NAMALWA (cell line): ENCODE measurements at regions not wholly inside any gene's neighbourhood (a gene's known extent, or its start where the extent isn't known, plus 50 kb on each side); places are given as distances from the start of the nearest gene placed in this dataset.
"Not testable (repeated sequence)": the region's sequence is repeated elsewhere in the genome, so short reads cannot be mapped to it uniquely, and the experiment has no call there.

Experiments used
- DNase-seq: peaks from one replicate; pipeline ENCODE4 v3.0.0-alpha.2; 2015; ENCODE audit warnings: low spot score

DNA sequence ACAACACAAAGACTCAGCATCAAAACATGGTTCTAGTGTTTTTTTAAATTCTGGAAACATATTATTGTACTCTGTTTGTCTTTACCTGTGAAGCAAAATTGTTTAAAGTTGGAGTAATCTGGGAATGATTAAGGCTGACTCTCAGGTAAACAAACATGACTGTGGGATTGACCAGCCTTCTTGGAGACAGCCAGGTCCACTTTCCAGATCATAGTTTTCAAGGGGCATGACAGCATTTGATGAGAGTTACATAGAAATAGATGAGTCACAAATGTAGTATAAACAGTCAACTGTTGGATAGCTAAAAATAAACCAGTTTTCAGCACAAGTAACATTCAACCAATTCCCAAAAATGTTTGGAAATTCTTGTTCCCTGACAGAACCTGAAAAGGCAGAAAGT, 1680.9 kb downstream of the OLFM4 start:
- DNase-seq: no peak

- DNase-seq: peak; percentile 15
Measured at GRCh38 chr13:54733639-54734038, 1705.0 kb downstream of the OLFM4 start.

- DNase-seq: not testable (repeated sequence)
Measured at GRCh38 chr13:54737211-54737610, 1708.6 kb downstream of the OLFM4 start.

DNA sequence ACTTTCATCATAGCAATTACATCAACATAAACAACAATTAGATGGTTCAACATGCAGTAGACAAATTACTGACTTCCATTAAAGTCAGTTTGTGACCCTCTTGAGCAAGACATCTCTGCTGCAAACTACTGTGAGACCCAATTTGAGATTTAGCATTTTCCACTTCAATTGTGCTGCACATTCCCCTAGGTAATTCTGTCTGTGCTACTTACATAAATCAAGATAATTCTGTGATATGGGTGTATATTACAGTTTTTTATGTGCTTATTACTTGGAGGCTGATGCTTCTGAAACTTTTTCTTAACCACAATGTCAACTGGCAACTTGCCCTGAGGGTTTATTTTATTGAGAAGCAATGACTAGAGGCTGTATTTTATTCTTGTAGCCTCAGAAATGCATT, 1714.4 kb downstream of the OLFM4 start:
- no peak for DNase-seq

DNA sequence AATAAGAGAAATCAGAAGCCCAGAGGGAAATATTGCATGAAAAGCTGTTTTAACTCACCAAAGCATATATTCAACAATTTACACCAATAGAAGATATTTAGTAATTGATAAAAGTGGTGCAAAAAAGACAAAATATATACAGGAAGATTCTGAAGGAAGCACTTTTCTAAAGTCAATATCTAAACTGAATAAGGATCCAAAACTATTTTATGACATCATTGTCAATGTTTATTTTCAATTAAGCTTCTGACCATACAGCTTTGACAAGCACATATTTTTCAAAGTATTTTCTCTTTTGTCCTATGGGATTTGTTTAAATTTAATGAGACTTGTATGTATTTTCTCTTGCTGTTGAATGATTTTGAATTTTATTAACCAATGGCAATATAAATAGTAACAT, 1716.1 kb downstream of the OLFM4 start:
- no peak for DNase-seq

GRCh38 chr13:54750521-54750920, 1721.9 kb downstream of the OLFM4 start:
- DNase-seq: no peak

DNA sequence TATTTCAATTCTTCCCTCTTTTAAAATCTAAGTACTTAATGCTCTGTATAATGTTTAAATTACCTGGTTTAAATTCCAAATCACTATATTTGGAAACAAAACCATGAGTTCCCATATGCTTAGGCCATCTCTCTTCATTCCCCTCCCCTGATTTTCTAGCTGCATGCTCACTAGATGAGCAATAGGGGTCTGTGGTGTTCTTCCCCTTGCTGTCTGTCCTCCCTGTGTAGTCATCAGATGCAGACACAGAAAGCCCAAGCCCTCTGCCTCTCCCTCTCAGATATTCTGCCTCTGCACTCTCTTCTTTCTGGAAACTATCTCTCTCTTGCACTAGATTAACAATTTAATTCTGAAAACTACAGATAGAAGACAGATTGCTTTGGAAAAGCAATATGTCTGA, 1730.2 kb downstream of the OLFM4 start:
- DNase-seq: no peak

DNA sequence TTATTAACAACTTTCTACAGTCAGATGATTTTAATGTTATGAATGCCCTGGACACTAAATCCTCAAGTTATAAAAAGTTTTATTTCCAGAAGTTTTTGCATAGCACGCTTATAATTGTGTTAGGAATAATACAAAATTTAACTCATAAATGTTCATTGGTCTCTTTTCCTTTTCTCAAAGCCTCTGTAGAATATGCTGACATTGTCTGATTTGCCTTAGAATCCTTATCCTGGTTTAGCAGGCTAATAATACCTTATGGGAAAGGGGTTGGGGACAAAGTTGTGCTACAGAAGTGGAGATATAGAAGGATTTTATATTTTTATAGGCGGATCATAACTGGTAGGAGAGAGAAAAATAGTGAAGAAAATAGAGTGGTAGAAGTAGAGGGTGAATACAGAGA, 1739.6 kb downstream of the OLFM4 start:
- DNase-seq: no peak

DNA sequence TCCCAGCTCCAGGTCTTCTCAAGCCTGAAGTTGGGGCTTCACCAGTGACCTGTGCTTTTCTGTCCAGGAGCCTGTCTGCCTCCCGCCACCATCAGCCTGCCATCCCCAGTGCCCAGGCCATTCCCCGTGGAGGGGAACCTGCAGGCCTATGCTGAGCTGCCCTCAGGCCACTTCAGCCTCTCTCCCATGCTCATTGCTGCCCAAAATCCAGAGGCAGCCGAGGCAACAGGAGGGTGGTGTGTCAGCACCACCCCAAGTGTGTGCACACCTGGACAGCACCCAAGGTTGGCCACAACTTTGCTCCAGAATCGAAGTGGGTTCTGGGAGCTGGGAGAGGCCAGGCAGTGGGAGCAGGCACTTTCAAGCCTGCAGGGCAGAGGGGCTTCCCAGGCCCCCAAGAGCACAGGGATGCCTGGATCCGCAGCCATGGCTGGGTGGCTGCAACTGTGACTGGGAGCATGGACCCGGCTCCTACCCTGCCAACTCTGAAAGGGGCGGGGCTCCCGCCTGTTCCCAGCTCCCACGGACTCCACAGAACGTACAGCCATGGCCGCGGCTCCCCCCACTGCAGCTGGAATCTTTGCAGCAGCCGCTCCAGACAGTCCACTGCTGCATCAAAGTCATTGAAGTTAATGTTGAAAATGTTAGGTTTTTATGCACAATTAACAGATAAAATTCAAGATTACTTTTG, 1747.0 kb downstream of the OLFM4 start:
- no peak for DNase-seq

DNA sequence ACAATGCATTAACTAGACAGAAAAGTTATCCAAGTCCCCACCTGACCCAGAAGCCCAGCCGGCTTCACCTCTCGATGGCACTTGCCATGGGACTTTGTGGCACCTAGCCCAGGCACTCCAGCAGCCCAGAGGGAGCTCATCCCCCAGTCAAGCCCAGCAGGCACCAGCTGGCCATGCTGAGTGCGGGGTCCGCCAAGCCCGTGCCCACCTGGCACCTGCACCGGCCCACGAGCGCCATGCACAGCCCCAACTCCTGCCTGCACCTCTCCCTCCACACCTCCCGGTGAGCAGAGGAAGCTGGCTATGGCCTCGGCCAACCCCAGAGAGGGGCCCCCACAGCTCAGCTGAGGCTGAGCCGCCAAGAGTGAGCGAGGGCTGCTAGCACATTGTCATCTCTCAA, 1759.1 kb downstream of the OLFM4 start:
- no peak for DNase-seq

- DNase-seq: no peak
Measured at GRCh38 chr13:54799621-54800226, 1771.1 kb downstream of the OLFM4 start.

DNA sequence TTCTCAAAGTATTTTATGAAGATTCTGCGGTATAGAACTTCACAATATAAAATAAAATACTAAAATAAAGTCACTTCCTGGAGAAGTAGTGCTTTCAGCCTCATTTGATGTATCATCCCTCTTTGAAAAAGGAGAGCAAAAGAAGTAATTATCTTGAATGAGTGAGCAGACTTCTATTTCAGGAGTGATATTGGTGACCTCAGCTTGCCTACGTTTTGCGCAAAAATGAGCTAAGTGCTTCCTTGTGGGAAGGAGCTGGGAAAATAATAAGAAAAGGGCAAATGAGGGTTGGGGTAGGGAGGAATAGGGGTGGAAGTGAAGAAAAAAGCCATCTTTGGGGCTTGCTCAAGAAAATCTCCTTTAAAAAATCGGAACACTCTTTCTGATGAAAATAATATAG, 1773.6 kb downstream of the OLFM4 start:
- no peak for DNase-seq

DNA sequence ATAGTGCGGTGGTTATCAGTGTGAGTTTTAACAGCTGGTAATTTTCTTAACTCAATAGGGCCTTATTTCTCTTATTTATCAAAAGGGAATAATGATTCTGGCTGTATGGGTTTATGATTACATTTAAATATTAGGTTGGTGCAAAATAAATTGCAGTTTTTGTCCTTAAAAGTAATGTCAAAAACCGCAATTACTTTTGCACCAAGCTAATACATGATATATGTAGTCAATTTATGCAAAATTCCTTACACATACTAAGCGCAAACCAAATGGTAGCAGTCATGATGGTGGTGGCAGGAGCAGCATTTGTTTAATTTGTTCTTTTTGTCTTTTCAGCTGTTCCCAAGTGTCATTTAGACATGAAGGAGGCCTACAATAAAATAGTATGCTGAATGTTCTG, 1777.1 kb downstream of the OLFM4 start:
- DNase-seq: no peak

DNA sequence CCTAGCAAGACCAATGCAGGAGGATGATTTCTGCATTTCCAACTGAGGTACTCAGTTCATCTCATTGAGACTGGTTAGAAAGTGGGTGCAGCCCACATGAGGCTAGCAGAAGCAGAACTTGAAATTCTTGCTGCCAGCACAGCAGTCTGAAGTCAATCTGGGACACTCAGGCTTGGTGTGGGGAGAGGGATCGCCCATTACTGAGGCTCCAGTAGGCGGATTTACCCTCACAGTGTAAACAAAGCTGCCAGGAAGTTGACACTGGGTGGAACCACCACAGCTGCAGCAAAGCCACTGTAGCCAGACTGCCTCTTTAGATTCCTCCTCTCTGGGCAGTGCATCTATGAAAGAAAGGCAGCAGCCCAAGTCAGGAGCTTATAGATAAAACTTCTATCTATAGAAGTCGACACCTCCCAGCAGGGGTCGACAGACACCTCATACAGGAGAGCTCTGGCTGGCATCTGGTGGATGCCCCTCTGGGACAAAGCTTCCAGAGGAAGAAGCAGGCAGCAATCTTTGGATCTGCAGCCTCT, 1793.4 kb downstream of the OLFM4 start:
- DNase-seq: not testable (repeated sequence)

DNA sequence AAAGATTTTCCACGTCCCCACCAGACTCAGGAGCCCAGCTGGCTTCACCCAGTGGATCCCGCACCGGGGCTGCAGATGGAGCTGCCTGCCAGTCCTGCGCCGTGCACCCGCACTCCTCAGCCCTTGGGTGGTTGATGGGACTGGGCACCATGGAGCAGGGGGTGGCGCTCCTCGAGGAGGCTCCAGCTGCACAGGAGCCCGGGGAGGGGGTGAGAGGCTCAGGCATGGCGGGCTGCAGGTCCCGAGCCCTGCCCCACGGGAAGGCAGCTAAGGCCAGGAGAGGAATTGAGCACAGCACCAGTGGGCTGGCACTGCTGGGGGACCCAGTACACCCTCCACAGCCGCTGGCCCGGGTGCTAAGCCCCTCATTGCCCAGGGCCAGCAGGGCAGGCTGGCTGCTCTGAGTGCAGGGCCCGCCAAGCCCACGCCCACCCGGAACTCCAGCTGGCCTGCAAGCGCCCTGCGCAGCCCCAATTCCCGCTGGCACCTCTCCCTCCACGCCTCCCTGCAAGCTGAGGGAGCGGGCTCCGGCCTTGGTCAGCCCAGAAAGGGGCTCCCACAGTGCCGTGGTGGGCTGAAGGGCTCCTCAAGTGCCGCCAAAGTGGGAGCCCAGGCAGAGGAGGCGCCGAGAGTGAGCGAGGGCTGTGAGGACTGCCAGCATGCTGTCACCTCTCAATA, 1800.9 kb downstream of the OLFM4 start:
- not testable (repeated sequence) for DNase-seq

- DNase-seq: no peak
Measured at GRCh38 chr13:54836273-54836672, 1807.7 kb downstream of the OLFM4 start.

- no peak for DNase-seq
Measured at GRCh38 chr13:54841682-54842081, 1813.1 kb downstream of the OLFM4 start.

- no peak for DNase-seq
Measured at GRCh38 chr13:54845351-54845965, 1816.8 kb downstream of the OLFM4 start.

- DNase-seq: no peak
Measured at GRCh38 chr13:54852831-54853230, 1824.2 kb downstream of the OLFM4 start.

DNA sequence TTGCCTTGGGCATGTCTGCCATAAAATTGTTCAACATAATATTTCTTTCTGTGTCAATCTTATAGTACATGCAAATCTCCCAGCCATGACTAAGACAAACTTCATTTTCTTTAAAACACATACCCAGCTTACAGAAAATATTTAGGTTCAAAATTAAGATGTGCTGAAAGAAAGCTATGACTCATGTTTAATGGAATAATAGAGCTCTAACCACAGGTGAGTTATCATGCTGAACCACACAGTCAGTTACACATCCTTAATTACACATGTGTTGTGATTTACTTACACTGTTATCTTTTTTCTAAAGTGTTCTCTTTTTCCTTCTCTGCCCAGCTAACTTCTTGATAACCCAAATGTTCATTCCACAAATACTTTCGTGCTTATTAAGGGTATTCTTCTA, 1831.2 kb downstream of the OLFM4 start:
- DNase-seq: no peak

DNA sequence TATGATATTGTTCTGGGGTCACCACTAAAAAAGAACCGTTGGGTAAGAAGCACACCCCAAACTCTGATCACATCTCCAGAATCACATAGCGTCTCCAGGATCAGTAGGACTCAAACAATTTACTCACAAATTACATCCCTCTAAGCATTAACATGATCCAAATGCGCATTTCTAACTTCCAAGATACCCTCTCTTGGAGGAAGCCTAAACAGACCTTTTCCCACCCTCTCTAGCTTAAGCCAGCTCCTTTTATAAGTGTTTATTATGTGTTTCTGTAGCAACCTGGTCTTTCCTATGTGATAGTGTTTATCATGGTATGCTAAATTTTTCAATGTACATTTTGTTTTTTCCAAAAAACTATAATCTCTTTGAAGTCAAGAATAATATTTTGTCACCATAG, 1846.5 kb downstream of the OLFM4 start:
- DNase-seq: no peak

- DNase-seq: no peak
Measured at GRCh38 chr13:54879036-54879435, 1850.4 kb downstream of the OLFM4 start.

GRCh38 chr13:54884682-54885081, 1856.1 kb downstream of the OLFM4 start:
- DNase-seq: no peak
